ENCODE measurements at regions not wholly inside any gene's neighbourhood (a gene's known extent, or its start where the extent isn't known, plus 50 kb on each side); places are given as distances from the start of the nearest gene placed in this dataset.

DNA sequence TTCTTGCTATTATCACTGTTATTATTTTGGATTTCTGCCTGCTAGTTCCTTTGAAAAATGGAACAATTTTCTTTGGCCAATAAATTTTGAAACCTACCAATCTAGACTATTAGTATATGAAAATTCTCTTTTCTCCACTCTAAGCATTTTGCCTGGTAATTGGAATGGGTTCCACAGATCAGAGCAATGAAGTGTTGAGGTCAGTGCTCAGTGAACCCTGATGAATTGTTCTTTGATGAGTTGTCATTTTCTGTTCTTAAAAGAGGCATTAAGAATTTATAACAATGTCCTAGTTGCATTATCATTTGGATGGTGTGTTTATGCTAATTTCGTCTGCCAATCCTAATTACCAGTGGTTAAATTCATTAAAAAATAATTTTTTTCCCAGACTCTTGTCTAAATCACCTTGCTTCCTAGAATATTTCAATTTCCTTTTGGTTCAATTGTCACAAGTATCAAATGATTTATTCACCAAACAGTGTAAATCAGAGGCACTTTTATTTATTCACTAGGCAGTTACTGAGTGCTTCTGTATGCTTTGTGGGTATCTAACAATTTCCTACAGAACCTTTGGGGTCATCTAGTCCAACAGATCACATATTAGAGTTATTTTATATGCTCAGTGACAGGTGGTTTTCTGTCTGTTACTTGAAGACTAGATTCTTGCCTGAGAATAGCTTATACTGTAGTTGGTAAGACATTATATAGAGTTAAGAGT is 239.0 kb downstream of the DNAJB9 start:
- TF ChIP-seq POLR2A (IDR thresholded peaks at IDR 0.05; ENCODE audit: low read depth, low read length), result no peak
- TF ChIP-seq CTCF (conservative IDR thresholded peaks at IDR 0.05; ENCODE audit: low read depth, low read length), result no peak
